ENCODE measurements at regions not wholly inside any gene's neighbourhood (a gene's known extent, or its start where the extent isn't known, plus 50 kb on each side); places are given as distances from the start of the nearest gene placed in this dataset.

DNA sequence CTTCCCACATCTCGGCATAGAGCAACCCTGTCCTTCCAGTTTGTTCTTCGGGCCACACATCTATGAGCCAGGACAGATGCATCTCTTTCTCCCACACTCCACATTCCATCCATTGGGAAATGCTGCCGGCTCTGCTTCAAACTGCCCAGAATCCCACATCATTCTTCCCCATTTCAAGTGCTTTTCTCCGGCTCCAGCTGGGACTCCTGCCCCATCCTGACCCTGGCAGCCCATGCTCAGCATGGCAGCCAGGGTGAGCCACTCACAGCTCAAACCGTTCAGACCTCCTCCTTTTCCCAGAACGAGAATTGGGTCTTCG, 132.8 kb upstream of the SDK2 start:
- no peak for TF ChIP-seq TAF1 (IDR thresholded peaks at IDR 0.05; ENCODE audit: borderline replicate concordance, insufficient read depth, low read length)
- TF ChIP-seq FOXP2 (optimal IDR thresholded peaks at IDR 0.05; ENCODE audit: borderline replicate concordance, extremely low read depth, extremely low read length, insufficient read depth), result no peak
- TF ChIP-seq SIN3A (IDR thresholded peaks at IDR 0.05; ENCODE audit: borderline replicate concordance, insufficient read depth, low read length), result no peak
- TF ChIP-seq REST (IDR thresholded peaks at IDR 0.05; ENCODE audit: insufficient read depth in 1 of 2, low read depth in 2 of 2, low read length in 2 of 2), result no peak
- no peak for TF ChIP-seq POLR2AphosphoS5 (IDR thresholded peaks at IDR 0.05; ENCODE audit: low read depth, low read length)

DNA sequence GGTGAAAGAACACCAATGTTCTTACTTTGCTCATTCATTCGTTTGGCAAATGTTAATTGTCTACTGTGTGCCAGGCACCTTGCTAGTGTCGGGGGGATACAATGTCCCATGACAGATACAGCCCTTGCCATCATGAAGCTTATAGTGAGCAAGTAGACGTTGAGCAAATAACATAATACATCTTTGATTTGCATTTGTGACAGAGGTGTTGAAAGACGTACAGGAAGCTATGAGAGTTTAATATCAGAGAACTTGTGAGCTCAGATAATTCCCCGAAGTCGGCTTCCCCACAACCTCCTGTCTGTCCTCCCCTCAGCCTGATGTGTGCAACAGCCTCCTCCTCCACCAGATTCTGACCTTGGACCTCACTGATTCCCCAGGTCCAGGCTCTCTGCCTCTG, 138.0 kb upstream of the SDK2 start:
- TF ChIP-seq TAF1 (IDR thresholded peaks at IDR 0.05; ENCODE audit: borderline replicate concordance, insufficient read depth, low read length) (no peak), REST (IDR thresholded peaks at IDR 0.05; ENCODE audit: insufficient read depth in 1 of 2, low read depth in 2 of 2, low read length in 2 of 2) (no peak), POLR2AphosphoS5 (IDR thresholded peaks at IDR 0.05; ENCODE audit: low read depth, low read length) (no peak), FOXP2 (optimal IDR thresholded peaks at IDR 0.05; ENCODE audit: borderline replicate concordance, extremely low read depth, extremely low read length, insufficient read depth) (no peak), SIN3A (IDR thresholded peaks at IDR 0.05; ENCODE audit: borderline replicate concordance, insufficient read depth, low read length) (no peak)

- no peak for TF ChIP-seq POLR2AphosphoS5 (IDR thresholded peaks at IDR 0.05; ENCODE audit: low read depth, low read length)
- TF ChIP-seq SIN3A (IDR thresholded peaks at IDR 0.05; ENCODE audit: borderline replicate concordance, insufficient read depth, low read length), result no peak
- TF ChIP-seq REST (IDR thresholded peaks at IDR 0.05; ENCODE audit: insufficient read depth in 1 of 2, low read depth in 2 of 2, low read length in 2 of 2), result no peak
- no peak for TF ChIP-seq TAF1 (IDR thresholded peaks at IDR 0.05; ENCODE audit: borderline replicate concordance, insufficient read depth, low read length)
- TF ChIP-seq FOXP2 (optimal IDR thresholded peaks at IDR 0.05; ENCODE audit: borderline replicate concordance, extremely low read depth, extremely low read length, insufficient read depth), result no peak
These were observed 138.6 kb upstream of the SDK2 start for GRCh38 chr17:73782641-73783381.

DNA sequence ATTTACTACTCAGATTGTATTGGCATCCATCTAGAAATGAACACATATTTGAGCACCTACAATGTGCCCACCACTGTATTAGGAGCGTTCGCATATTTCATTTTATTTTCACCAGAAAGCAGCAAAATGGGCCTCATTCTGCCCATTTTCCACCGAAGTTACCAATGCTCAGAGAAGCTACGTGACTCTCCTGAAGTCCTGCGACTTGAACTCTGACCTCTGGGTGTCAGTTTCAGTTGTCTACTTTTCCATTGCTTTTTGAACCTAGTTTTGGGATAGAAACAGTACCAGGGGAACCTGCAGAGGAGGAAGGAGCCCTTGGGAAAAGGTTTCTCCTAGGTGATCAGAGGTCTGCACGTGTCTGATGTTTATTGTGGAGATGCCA, 139.1 kb upstream of the SDK2 start:
- TF ChIP-seq POLR2AphosphoS5 (IDR thresholded peaks at IDR 0.05; ENCODE audit: low read depth, low read length) (no peak), TAF1 (IDR thresholded peaks at IDR 0.05; ENCODE audit: borderline replicate concordance, insufficient read depth, low read length) (no peak), REST (IDR thresholded peaks at IDR 0.05; ENCODE audit: insufficient read depth in 1 of 2, low read depth in 2 of 2, low read length in 2 of 2) (no peak), FOXP2 (optimal IDR thresholded peaks at IDR 0.05; ENCODE audit: borderline replicate concordance, extremely low read depth, extremely low read length, insufficient read depth) (no peak), SIN3A (IDR thresholded peaks at IDR 0.05; ENCODE audit: borderline replicate concordance, insufficient read depth, low read length) (no peak)

Measured in PFSK-1 (cell line).